Kidney (tissue), 13 donors: ENCODE measurements at regions not wholly inside any gene's neighbourhood (a gene's known extent, or its start where the extent isn't known, plus 50 kb on each side); places are given as distances from the start of the nearest gene placed in this dataset.

ENCODE experiments used
- DNase-seq, 5 donors: peaks; one replicate each; pipeline ENCODE4 v3.0.0-alpha.2; 2013 to 2020
- FAIRE-seq: peaks from 2 replicates; lab custom pipeline; 2012; peaks lifted over from hg19 to GRCh38; lab: Jason Lieb, UNC
- H3K27ac ChIP-seq, 2 donors: one replicate each; pipeline ENCODE4 v1.7.0; 2013; ENCODE audit warnings: low read depth in 2 of 2, low read length in 2 of 2, inconsistent platforms in 1 of 2
- H3K27me3 ChIP-seq: one replicate; pipeline ENCODE4 v1.7.1; 2013; ENCODE audit warnings: low read length, inconsistent platforms; ENCODE audit not compliant: control insufficient read depth, insufficient read depth
- H3K36me3 ChIP-seq, 3 donors: one replicate each; pipeline versions ENCODE4 v1.7.0 to v1.7.1; 2013; ENCODE audit warnings: low read length in 3 of 3, control low read depth in 1 of 3, inconsistent platforms in 1 of 3; ENCODE audit not compliant: insufficient read depth in 3 of 3, control insufficient read depth in 2 of 3
- H3K4me1 ChIP-seq, 3 donors: one replicate each; pipeline versions ENCODE4 v1.7.0 to v1.7.1; 2013; ENCODE audit warnings: low read length in 3 of 3, inconsistent platforms in 1 of 3, low read depth in 1 of 3; ENCODE audit not compliant: control insufficient read depth in 2 of 3, insufficient read depth in 2 of 3
- H3K4me3 ChIP-seq, 3 donors: one replicate each; pipeline versions ENCODE4 v1.7.0 to v1.8.1; 2013; ENCODE audit warnings: low read length in 3 of 3, control low read depth in 1 of 3, inconsistent platforms in 1 of 3
- H3K9ac ChIP-seq, 3 donors: one replicate each; pipeline versions ENCODE4 v1.7.0 to v1.7.1; 2013; ENCODE audit warnings: low read length in 3 of 3, control low read depth in 1 of 3, inconsistent platforms in 1 of 3
- H3K9me3 ChIP-seq, 3 donors: one replicate each; pipeline versions ENCODE4 v1.7.0 to v1.7.1; 2013; ENCODE audit warnings: low read length in 3 of 3, control low read depth in 1 of 3, inconsistent platforms in 1 of 3; ENCODE audit not compliant: control insufficient read depth in 2 of 3, insufficient read depth in 1 of 3
- intact Hi-C: fragments of 100-400 bp; cut with DNase I; formaldehyde crosslinking; loops from one replicate; pipeline ENCODE4 v1.11.1; 2022
- TF ChIP-seq, protein P1 (sequence below): IDR thresholded peaks from 3 replicates; pipeline ENCODE4 v1.5.1; 2012; ENCODE audit warnings: mild to moderate bottlenecking, moderate library complexity, borderline replicate concordance; ENCODE audit not compliant: insufficient read depth; ENCODE audit errors: extremely low read depth
- donor health status: control.
- donor health status: control.
- donor health status: control.
- donor health status: control.
- donor health status: control.
- donor health status: DM: yes; HTN: yes; CAD: no.
- donor health status: Normal renal cell carcinoma (clear cell type).

DNA sequence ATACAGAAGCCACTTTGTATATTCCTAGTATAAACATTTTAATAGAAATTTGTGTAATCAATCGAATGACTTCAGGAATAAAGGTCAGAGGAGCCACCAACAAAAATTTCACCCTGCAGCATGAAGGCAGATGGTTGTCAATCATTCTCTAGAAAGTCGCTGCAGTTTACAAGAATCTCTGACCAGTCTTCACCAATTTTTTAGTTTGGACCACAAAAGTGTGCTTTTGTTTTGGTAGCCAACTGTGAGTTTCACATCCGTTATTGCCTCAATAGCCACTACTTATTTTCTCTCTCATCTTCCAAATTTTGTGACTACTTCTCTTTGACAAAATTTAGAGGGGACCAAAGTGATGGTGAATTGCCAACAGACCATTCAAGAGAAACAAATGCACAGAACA is 1155.6 kb downstream of the AMY1C start:
- Histone ChIP-seq H3K9me3 (no peaks in the 10 kb centered on the region), H3K36me3 (no peaks in the 10 kb centered on the region), H3K4me3 (no peak overlapping the region), H3K27ac (no peak overlapping the region), H3K4me1 (no peaks in the 10 kb centered on the region), H3K27me3 (no peaks in the 10 kb centered on the region), H3K9ac (no peak overlapping the region)
- FAIRE-seq = no peak
- DNase-seq = no peak
- intact Hi-C loops = no loop called here
- TF ChIP-seq, protein P1, sequence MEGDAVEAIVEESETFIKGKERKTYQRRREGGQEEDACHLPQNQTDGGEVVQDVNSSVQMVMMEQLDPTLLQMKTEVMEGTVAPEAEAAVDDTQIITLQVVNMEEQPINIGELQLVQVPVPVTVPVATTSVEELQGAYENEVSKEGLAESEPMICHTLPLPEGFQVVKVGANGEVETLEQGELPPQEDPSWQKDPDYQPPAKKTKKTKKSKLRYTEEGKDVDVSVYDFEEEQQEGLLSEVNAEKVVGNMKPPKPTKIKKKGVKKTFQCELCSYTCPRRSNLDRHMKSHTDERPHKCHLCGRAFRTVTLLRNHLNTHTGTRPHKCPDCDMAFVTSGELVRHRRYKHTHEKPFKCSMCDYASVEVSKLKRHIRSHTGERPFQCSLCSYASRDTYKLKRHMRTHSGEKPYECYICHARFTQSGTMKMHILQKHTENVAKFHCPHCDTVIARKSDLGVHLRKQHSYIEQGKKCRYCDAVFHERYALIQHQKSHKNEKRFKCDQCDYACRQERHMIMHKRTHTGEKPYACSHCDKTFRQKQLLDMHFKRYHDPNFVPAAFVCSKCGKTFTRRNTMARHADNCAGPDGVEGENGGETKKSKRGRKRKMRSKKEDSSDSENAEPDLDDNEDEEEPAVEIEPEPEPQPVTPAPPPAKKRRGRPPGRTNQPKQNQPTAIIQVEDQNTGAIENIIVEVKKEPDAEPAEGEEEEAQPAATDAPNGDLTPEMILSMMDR = no peak

DNA sequence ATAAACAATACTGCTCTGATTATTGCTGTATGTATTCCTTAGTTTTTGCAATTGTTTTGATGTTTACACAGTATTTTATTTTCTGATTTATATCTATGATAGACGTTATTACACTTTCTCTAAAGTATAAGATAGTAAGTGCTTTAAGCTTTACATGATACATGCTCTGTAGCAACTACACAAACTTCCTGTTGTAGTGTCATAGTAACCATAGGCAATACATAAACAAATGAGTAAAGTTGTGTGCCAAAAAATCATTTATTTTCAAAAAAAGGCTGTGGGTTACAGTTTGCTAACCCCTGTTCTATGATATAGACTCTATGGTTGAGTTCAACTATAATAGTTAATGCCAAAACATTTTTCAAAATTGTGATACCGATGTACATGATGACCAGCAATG is 1156.4 kb downstream of the AMY1C start:
- FAIRE-seq = no peak
- no peak overlapping the region for H3K4me3 ChIP-seq
- H3K27ac ChIP-seq = no peak overlapping the region
- intact Hi-C loops = no loop called here
- no peaks in the 10 kb centered on the region for H3K27me3 ChIP-seq
- DNase-seq = no peak
- no peak overlapping the region for H3K9ac ChIP-seq
- H3K36me3 ChIP-seq = no peaks in the 10 kb centered on the region
- H3K4me1 ChIP-seq = no peaks in the 10 kb centered on the region
- TF ChIP-seq, protein P1 = no peak
- H3K9me3 ChIP-seq = no peaks in the 10 kb centered on the region

DNA sequence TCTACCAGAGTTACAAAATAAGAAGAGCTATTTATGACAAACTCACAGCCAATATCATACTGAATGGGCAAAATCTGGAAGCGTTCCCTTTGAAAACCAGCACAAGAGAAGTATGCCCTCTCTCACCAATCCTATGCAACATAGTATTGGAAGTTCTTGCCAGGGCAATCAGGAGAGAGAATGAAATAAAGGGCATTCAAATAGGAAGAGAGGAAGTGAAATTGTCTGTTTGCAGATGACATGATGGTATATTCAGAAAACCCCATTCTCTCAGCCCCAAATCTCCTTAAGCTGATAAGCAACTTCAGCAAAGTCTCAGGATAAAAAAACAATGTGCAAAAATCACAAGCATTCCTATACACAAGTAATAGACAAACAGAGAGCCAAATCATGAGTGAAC is 1169.5 kb downstream of the AMY1C start:
- intact Hi-C loops = no loop called here

More for the DNA sequence above, 1169.5 kb downstream of the AMY1C start:
- H3K27me3 ChIP-seq = no peaks in the 10 kb centered on the region
- no peaks in the 10 kb centered on the region for H3K9me3 ChIP-seq
- H3K27ac ChIP-seq = no peak overlapping the region
- H3K4me1 ChIP-seq = no peaks in the 10 kb centered on the region
- TF ChIP-seq, protein P1 = no peak
- no peak overlapping the region for H3K9ac ChIP-seq
- DNase-seq (no peak), FAIRE-seq (no peak)
- no peaks in the 10 kb centered on the region for H3K36me3 ChIP-seq
- H3K4me3 ChIP-seq = no peak overlapping the region
